ENCODE measurements at regions not wholly inside any gene's neighbourhood (a gene's known extent, or its start where the extent isn't known, plus 50 kb on each side); places are given as distances from the start of the nearest gene placed in this dataset.
"Not testable (repeated sequence)": the region's sequence is repeated elsewhere in the genome, so short reads cannot be mapped to it uniquely, and the experiment has no call there.

- Histone ChIP-seq H3K4me3 (ENCODE audit: insufficient read length, low read depth) (no peak overlapping the region), H3K9ac (ENCODE audit: insufficient read length, low read depth) (no peak overlapping the region), H3K9me3 (ENCODE audit: insufficient read depth, low read length) (no peaks in the 10 kb centered on the region), H3K36me3 (ENCODE audit: insufficient read depth, insufficient read length, low read length) (no peaks in the 10 kb centered on the region), H3K4me1 (ENCODE audit: insufficient read depth, insufficient read length) (no peaks in the 10 kb centered on the region), H3K27me3 (ENCODE audit: insufficient read depth, insufficient read length) (no peaks in the 10 kb centered on the region)
- TF ChIP-seq ZNF274 (IDR thresholded peaks at IDR 0.05; ENCODE audit: low read depth, low read length) (no peak), YY1 (IDR thresholded peaks at IDR 0.05; ENCODE audit: insufficient read depth, insufficient read length) (no peak), SUZ12 (IDR thresholded peaks at IDR 0.05; ENCODE audit: extremely low read depth, insufficient read depth, insufficient read length) (no peak)
- no peak for DNase-seq (ENCODE audit: low read depth, low spot score)
Measured at GRCh38 chr18:1542230-1542774, 637.6 kb downstream of the ADCYAP1 start.

- Histone ChIP-seq H3K27me3 (ENCODE audit: insufficient read depth, insufficient read length) (no peaks in the 10 kb centered on the region), H3K9me3 (ENCODE audit: insufficient read depth, low read length) (no peaks in the 10 kb centered on the region), H3K4me3 (ENCODE audit: insufficient read length, low read depth) (no peak overlapping the region), H3K36me3 (ENCODE audit: insufficient read depth, insufficient read length, low read length) (no peaks in the 10 kb centered on the region), H3K4me1 (ENCODE audit: insufficient read depth, insufficient read length) (no peaks in the 10 kb centered on the region), H3K9ac (ENCODE audit: insufficient read length, low read depth) (no peak overlapping the region)
- TF ChIP-seq ZNF274 (IDR thresholded peaks at IDR 0.05; ENCODE audit: low read depth, low read length) (no peak), SUZ12 (IDR thresholded peaks at IDR 0.05; ENCODE audit: extremely low read depth, insufficient read depth, insufficient read length) (no peak), YY1 (IDR thresholded peaks at IDR 0.05; ENCODE audit: insufficient read depth, insufficient read length) (no peak)
- no peak for DNase-seq (ENCODE audit: low read depth, low spot score)
Measured at GRCh38 chr18:1544016-1544415, 639.3 kb downstream of the ADCYAP1 start.

GRCh38 chr18:1557711-1558110, 653.0 kb downstream of the ADCYAP1 start:
- not testable (repeated sequence) for DNase-seq (ENCODE audit: low read depth, low spot score); H3K36me3 ChIP-seq (ENCODE audit: insufficient read depth, insufficient read length, low read length); H3K9me3 ChIP-seq (ENCODE audit: insufficient read depth, low read length); H3K4me3 ChIP-seq (ENCODE audit: insufficient read length, low read depth); H3K9ac ChIP-seq (ENCODE audit: insufficient read length, low read depth); H3K27me3 ChIP-seq (ENCODE audit: insufficient read depth, insufficient read length); H3K4me1 ChIP-seq (ENCODE audit: insufficient read depth, insufficient read length)

GRCh38 chr18:1559563-1559962, 654.9 kb downstream of the ADCYAP1 start:
- Histone ChIP-seq H3K4me3 (ENCODE audit: insufficient read length, low read depth) (no peak overlapping the region), H3K4me1 (ENCODE audit: insufficient read depth, insufficient read length) (no peaks in the 10 kb centered on the region), H3K9me3 (ENCODE audit: insufficient read depth, low read length) (no peaks in the 10 kb centered on the region), H3K9ac (ENCODE audit: insufficient read length, low read depth) (no peak overlapping the region), H3K36me3 (ENCODE audit: insufficient read depth, insufficient read length, low read length) (no peaks in the 10 kb centered on the region), H3K27me3 (ENCODE audit: insufficient read depth, insufficient read length) (no peaks in the 10 kb centered on the region)
- no peak for DNase-seq (ENCODE audit: low read depth, low spot score)
- TF ChIP-seq YY1 (IDR thresholded peaks at IDR 0.05; ENCODE audit: insufficient read depth, insufficient read length) (no peak), SUZ12 (IDR thresholded peaks at IDR 0.05; ENCODE audit: extremely low read depth, insufficient read depth, insufficient read length) (no peak), ZNF274 (IDR thresholded peaks at IDR 0.05; ENCODE audit: low read depth, low read length) (no peak)

GRCh38 chr18:1564793-1565192, 660.1 kb downstream of the ADCYAP1 start:
- Histone ChIP-seq H3K9me3 (ENCODE audit: insufficient read depth, low read length) (no peaks in the 10 kb centered on the region), H3K9ac (ENCODE audit: insufficient read length, low read depth) (no peak overlapping the region), H3K27me3 (ENCODE audit: insufficient read depth, insufficient read length) (no peaks in the 10 kb centered on the region), H3K4me1 (ENCODE audit: insufficient read depth, insufficient read length) (no peaks in the 10 kb centered on the region), H3K36me3 (ENCODE audit: insufficient read depth, insufficient read length, low read length) (no peaks in the 10 kb centered on the region), H3K4me3 (ENCODE audit: insufficient read length, low read depth) (no peak overlapping the region)
- DNase-seq (ENCODE audit: low read depth, low spot score): no peak
- TF ChIP-seq YY1 (IDR thresholded peaks at IDR 0.05; ENCODE audit: insufficient read depth, insufficient read length) (no peak), ZNF274 (IDR thresholded peaks at IDR 0.05; ENCODE audit: low read depth, low read length) (no peak), SUZ12 (IDR thresholded peaks at IDR 0.05; ENCODE audit: extremely low read depth, insufficient read depth, insufficient read length) (no peak)

- Histone ChIP-seq H3K27me3 (ENCODE audit: insufficient read depth, insufficient read length) (no peaks in the 10 kb centered on the region), H3K9me3 (ENCODE audit: insufficient read depth, low read length) (no peaks in the 10 kb centered on the region), H3K9ac (ENCODE audit: insufficient read length, low read depth) (no peak overlapping the region), H3K4me1 (ENCODE audit: insufficient read depth, insufficient read length) (no peaks in the 10 kb centered on the region), H3K4me3 (ENCODE audit: insufficient read length, low read depth) (no peak overlapping the region), H3K36me3 (ENCODE audit: insufficient read depth, insufficient read length, low read length) (no peaks in the 10 kb centered on the region)
- DNase-seq (ENCODE audit: low read depth, low spot score): no peak
- TF ChIP-seq YY1 (IDR thresholded peaks at IDR 0.05; ENCODE audit: insufficient read depth, insufficient read length) (no peak), ZNF274 (IDR thresholded peaks at IDR 0.05; ENCODE audit: low read depth, low read length) (no peak), SUZ12 (IDR thresholded peaks at IDR 0.05; ENCODE audit: extremely low read depth, insufficient read depth, insufficient read length) (no peak)
Measured at GRCh38 chr18:1571206-1571605, 666.5 kb downstream of the ADCYAP1 start.

GRCh38 chr18:1573732-1574131, 669.1 kb downstream of the ADCYAP1 start:
- Histone ChIP-seq H3K27me3 (ENCODE audit: insufficient read depth, insufficient read length) (no peaks in the 10 kb centered on the region), H3K4me1 (ENCODE audit: insufficient read depth, insufficient read length) (no peaks in the 10 kb centered on the region), H3K36me3 (ENCODE audit: insufficient read depth, insufficient read length, low read length) (no peaks in the 10 kb centered on the region), H3K9ac (ENCODE audit: insufficient read length, low read depth) (no peak overlapping the region), H3K9me3 (ENCODE audit: insufficient read depth, low read length) (no peaks in the 10 kb centered on the region), H3K4me3 (ENCODE audit: insufficient read length, low read depth) (no peak overlapping the region)
- no peak for DNase-seq (ENCODE audit: low read depth, low spot score)
- TF ChIP-seq YY1 (IDR thresholded peaks at IDR 0.05; ENCODE audit: insufficient read depth, insufficient read length) (no peak), SUZ12 (IDR thresholded peaks at IDR 0.05; ENCODE audit: extremely low read depth, insufficient read depth, insufficient read length) (no peak), ZNF274 (IDR thresholded peaks at IDR 0.05; ENCODE audit: low read depth, low read length) (no peak)

- H3K9ac ChIP-seq (ENCODE audit: insufficient read length, low read depth): no peak overlapping the region
- no peaks in the 10 kb centered on the region for H3K9me3 ChIP-seq (ENCODE audit: insufficient read depth, low read length)
- no peaks in the 10 kb centered on the region for H3K36me3 ChIP-seq (ENCODE audit: insufficient read depth, insufficient read length, low read length)
- no peak for TF ChIP-seq ZNF274 (IDR thresholded peaks at IDR 0.05; ENCODE audit: low read depth, low read length)
- no peak for TF ChIP-seq SUZ12 (IDR thresholded peaks at IDR 0.05; ENCODE audit: extremely low read depth, insufficient read depth, insufficient read length)
- no peak for DNase-seq (ENCODE audit: low read depth, low spot score)
- H3K27me3 ChIP-seq (ENCODE audit: insufficient read depth, insufficient read length): no peaks in the 10 kb centered on the region
- no peak overlapping the region for H3K4me3 ChIP-seq (ENCODE audit: insufficient read length, low read depth)
- no peaks in the 10 kb centered on the region for H3K4me1 ChIP-seq (ENCODE audit: insufficient read depth, insufficient read length)
Measured at GRCh38 chr18:1575084-1575483, 670.4 kb downstream of the ADCYAP1 start.

Data from NT2/D1 (cell line).